ENCODE measurements at regions not wholly inside any gene's neighbourhood (a gene's known extent, or its start where the extent isn't known, plus 50 kb on each side); places are given as distances from the start of the nearest gene placed in this dataset.
A peak's percentile ranks its signal among the peaks of the same experiment; 100 is the strongest.

DNA sequence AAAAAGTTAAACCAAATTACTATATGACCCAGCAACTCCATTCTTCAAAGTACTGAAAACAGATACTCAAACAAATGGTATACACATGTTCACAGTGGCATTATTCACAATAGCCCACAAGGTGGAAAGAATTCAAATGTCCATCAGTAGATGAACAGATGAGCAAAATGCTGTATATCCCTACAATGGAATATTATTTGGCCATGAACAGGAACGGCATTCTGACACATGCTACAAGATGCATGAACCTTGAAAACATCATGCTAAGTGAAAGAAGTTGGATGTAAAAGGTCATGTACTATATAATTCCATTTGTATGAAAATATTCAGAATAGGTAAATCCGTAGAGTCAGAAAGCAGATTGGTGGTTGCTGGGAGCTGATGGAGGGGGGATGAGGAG is 73.5 kb upstream of the XYLT1 start:
- H3K9me3 ChIP-seq (replicated peaks) = no peaks in the 10 kb centered on the region
- H3K4me1 ChIP-seq (replicated peaks) = peaks cover 9% of the 10 kb centered on the region
- H3K27me3 ChIP-seq (replicated peaks) = no peaks in the 10 kb centered on the region
- no peak for DNase-seq (ENCODE audit: low read depth in 1 of 2, low spot score in 2 of 2)
- H3K4me3 ChIP-seq = no peak overlapping the region
- H3K36me3 ChIP-seq = no peaks in the 10 kb centered on the region
- no peak overlapping the region for H3K27ac ChIP-seq

DNA sequence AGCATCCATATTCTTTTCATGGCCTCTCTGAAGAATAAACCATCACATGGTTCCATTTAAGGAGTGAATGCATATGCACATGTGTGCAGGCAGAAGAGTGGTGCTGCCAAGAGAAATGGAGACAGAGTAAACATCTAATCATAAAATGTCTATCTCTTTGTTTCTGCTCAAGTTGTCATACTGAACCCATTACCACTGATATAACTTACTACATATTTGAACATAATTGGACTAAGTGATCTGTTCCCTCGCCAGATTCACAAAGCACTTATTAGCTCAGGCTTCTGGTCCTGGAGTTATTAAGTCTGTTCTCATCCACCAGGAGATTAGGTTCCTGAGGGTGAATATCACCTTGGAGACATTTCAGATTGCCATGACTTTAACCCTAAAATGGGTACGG is 72.3 kb upstream of the XYLT1 start:
- H3K9me3 ChIP-seq (replicated peaks) = no peaks in the 10 kb centered on the region
- H3K4me1 ChIP-seq (replicated peaks) = peaks cover 22% of the 10 kb centered on the region
- no peak overlapping the region for H3K27ac ChIP-seq
- H3K36me3 ChIP-seq = no peaks in the 10 kb centered on the region
- H3K4me3 ChIP-seq = no peak overlapping the region
- H3K27me3 ChIP-seq (replicated peaks) = no peaks in the 10 kb centered on the region
- DNase-seq (ENCODE audit: low read depth in 1 of 2, low spot score in 2 of 2) = no peak

DNA sequence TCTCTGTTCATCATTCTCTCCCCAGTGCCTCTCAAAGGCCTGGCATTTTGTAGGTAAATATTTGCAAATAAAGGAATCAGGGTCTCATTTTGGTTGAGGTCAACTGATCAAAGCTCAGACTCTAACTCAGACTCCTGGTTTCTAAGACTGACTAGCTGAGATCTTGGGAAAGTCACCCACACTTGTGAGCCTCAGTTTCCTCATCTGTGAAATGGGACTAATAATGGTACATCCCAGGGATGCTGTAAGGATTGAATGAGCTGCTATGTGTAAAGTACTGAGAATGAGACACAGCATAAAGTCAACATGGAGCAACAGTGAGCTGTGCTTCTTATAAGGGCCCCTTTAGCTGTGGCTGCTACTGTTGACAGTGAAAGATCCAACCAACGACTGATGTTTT is 70.6 kb upstream of the XYLT1 start:
- Histone ChIP-seq H3K27ac (no peak overlapping the region), H3K4me1 (replicated peaks) (peaks cover 25% of the 10 kb centered on the region), H3K9me3 (replicated peaks) (no peaks in the 10 kb centered on the region), H3K4me3 (no peak overlapping the region), H3K27me3 (replicated peaks) (no peaks in the 10 kb centered on the region), H3K36me3 (no peaks in the 10 kb centered on the region)
- DNase-seq (ENCODE audit: low read depth in 1 of 2, low spot score in 2 of 2) = no peak

DNA sequence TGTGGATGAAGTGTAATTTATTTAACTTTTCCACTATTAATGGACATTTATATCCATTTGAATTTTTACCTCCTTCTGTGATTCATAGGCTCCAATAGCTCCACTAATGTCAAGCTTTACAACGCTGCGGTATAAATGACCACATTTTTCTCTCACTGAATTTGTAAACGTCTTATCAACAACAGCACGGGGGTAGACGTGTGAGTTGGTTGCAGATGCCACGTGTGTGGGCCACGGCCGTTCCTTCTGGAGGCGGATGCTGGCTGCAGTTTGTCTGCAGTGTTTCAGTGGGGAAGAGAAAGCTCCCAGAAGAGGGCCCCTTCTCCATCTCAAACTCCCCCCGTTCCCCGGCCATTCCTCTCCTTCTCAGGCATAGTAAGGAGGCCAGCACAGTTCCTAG is 68.2 kb upstream of the XYLT1 start:
- H3K9me3 ChIP-seq (replicated peaks) = no peaks in the 10 kb centered on the region
- peak; percentile 90 to 91 for DNase-seq (ENCODE audit: low read depth in 1 of 2, low spot score in 2 of 2)
- H3K4me1 ChIP-seq (replicated peaks) = peaks cover 25% of the 10 kb centered on the region
- no peaks in the 10 kb centered on the region for H3K36me3 ChIP-seq
- H3K27me3 ChIP-seq (replicated peaks) = no peaks in the 10 kb centered on the region
- no peak overlapping the region for H3K4me3 ChIP-seq
- peak overlapping the region; percentile 35 for H3K27ac ChIP-seq

DNA sequence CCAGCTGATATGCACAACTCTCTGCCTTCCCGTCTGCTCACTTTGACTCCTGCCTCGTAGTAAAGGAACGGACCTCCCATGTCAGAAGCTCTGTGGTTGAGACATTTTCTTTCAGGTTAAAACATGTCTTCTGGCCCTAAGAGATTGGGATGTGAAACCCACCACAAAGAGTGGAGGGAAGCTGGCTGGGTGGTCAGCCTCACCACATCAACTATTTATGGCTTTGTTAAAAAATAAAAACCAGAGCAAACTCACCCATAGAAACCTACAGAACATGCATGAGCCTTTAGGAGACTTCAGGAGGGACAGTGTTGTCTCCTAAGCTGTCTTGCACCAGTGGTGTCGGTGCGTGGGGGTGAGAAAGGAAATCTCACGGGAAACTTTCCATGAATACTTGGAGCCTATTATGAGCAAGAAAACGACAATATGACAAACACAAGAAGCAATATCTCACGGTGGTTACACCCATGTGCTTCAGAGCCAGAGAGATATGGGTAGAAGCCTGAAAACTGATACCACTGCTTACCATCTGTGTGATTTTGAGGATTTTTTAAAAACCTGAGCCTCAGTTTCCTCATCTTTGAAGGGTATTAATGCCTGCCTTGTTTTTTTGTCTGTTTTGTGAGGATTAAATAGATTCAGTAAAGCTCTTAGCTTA is 61.7 kb upstream of the XYLT1 start:
- Histone ChIP-seq H3K27ac (peak overlapping the region; percentile 52), H3K9me3 (replicated peaks) (no peaks in the 10 kb centered on the region), H3K27me3 (replicated peaks) (no peaks in the 10 kb centered on the region), H3K4me1 (replicated peaks) (peaks cover 23% of the 10 kb centered on the region), H3K36me3 (no peaks in the 10 kb centered on the region), H3K4me3 (no peak overlapping the region)
- peak; percentile 66 to 86 for DNase-seq (ENCODE audit: low read depth in 1 of 2, low spot score in 2 of 2)

DNA sequence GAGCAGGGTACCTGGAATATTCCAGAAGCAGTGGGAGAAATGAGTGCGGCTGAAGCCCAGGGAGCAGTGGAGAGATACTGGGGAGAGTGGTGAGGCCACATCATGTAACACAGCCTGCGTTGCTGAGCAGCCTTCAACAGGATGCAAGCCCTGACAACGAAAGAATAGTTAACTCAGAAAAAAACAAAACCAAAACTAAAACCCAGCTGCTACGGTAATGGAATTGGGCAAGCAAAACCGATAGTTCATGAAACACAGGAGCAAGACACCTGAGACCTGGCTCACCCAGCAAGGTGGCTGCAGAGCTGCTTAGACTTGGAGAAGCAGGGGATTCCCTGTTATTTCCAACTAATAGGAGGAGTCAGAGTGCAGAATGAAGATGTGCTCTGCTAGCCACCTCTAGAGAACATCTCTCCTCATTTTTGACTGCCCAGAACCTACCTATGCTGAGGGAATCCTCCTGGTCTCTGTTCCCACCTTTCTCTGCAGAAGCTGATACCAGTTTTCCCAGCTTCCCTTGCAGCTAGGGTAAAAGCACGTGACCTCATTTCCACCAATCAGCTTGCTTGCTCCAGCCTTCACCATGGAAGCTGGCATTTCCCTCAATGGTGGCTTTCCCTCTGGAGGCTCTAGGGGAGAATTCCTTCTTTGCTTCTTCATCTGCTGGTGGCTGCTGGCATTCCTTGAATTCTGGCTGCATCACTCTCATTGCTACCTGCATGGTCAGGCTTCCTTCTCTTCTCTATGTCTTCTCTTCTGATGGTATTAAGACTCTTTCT is 59.4 kb upstream of the XYLT1 start:
- Histone ChIP-seq H3K4me3 (no peak overlapping the region), H3K27ac (no peak overlapping the region), H3K27me3 (replicated peaks) (no peaks in the 10 kb centered on the region), H3K9me3 (replicated peaks) (no peaks in the 10 kb centered on the region), H3K4me1 (replicated peaks) (peaks cover 26% of the 10 kb centered on the region), H3K36me3 (no peaks in the 10 kb centered on the region)
- DNase-seq (ENCODE audit: low read depth in 1 of 2, low spot score in 2 of 2) = no peak

DNA sequence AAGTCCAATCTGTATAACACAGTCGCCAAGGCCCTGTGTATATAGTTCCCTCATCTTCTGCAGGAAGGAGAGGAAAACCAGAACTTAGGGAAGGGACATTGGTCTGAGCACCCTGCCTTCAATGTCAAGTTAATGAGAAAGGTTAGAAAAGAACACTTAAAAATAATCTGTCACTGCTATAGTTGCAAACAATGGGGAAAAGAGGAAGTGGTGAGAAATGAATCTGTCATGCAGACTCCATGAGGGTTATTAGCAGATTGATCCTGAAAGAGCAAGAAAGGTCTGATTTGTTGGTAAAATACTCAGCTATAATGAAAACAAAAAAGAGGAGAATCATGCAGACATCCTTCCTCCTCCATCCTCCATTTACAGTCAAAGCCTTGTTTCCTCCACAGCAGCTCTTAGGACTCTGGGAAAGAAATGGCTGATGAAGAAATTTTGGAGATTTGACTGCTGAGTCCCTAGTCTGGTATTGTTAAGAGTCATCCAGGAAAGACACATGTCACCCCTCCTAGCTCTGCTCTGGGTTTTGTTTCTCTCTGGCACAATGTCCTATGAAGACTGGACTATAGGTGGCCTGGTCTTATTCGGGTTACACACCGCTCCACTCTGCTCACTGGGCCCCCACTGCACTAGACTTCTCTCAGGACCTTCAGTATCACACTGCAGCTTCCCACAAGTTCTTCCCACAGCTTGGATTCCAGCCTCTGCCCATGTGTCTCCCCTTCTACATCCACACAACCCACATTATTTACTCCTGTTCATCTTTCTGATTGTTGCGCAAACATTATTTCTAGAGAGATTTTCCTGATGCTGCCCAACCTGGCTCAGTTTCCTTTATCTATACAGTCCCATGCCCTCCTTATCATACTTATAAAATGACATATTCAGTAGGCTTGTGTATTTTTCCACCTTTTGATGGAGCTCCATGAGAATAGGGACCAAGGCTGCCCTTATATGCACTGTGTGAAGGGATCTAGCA is 56.5 kb upstream of the XYLT1 start:
- Histone ChIP-seq H3K36me3 (no peaks in the 10 kb centered on the region), H3K4me1 (replicated peaks) (peaks cover 23% of the 10 kb centered on the region), H3K9me3 (replicated peaks) (no peaks in the 10 kb centered on the region), H3K27ac (no peak overlapping the region), H3K27me3 (replicated peaks) (no peaks in the 10 kb centered on the region), H3K4me3 (no peak overlapping the region)
- no peak for DNase-seq (ENCODE audit: low read depth in 1 of 2, low spot score in 2 of 2)

DNA sequence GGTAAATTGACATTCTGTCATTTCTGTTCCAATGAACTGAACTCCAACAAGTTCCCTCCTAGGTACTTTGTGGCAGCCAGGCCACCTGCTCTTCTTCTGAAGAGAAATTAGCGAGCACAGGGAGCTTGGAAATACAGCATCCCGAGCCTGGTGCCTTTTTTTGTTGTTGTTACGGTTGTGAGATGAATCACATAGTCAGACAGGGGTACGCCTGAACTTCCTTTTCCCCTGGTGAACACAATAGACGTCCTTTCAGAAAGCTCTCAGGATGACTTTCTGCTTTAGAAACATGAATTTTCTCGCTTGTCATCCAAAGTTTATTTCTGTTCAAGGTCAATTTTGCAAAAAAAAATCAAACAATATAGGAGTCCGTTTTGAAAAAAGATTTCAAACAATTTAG is 53.9 kb upstream of the XYLT1 start:
- no peak for DNase-seq (ENCODE audit: low read depth in 1 of 2, low spot score in 2 of 2)
- Histone ChIP-seq H3K4me1 (replicated peaks) (peaks cover 31% of the 10 kb centered on the region), H3K36me3 (no peaks in the 10 kb centered on the region), H3K9me3 (replicated peaks) (no peaks in the 10 kb centered on the region), H3K4me3 (no peak overlapping the region), H3K27ac (no peak overlapping the region), H3K27me3 (replicated peaks) (no peaks in the 10 kb centered on the region)

DNA sequence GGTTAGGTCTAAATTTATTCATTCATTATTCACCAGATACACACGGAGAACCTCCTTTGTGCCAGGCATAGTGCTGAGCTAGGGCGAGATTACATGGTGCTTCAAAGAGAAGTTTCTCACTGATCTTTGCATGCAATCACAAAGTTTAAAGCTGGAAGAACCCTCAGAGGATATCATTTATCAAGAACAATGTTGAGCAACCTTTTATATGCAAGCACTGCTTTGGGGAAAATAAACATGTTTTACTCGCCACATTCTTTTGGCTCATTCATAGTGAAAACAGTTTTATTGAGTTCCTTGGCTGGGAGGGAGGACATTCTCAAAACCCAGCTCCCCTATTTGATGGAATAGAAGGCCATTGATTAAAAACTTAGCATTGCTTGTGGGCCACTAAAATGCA is 49.8 kb upstream of the XYLT1 start:
- Histone ChIP-seq H3K36me3 (no peaks in the 10 kb centered on the region), H3K9me3 (replicated peaks) (no peaks in the 10 kb centered on the region), H3K27ac (peak overlapping the region; percentile 48), H3K4me3 (no peak overlapping the region), H3K27me3 (replicated peaks) (no peaks in the 10 kb centered on the region), H3K4me1 (replicated peaks) (peaks cover 70% of the 10 kb centered on the region)
- peak in 1 of 2 experiments; percentile 64 for DNase-seq (ENCODE audit: low read depth in 1 of 2, low spot score in 2 of 2)
